ENCODE measurements at regions not wholly inside any gene's neighbourhood (a gene's known extent, or its start where the extent isn't known, plus 50 kb on each side); places are given as distances from the start of the nearest gene placed in this dataset.

DNA sequence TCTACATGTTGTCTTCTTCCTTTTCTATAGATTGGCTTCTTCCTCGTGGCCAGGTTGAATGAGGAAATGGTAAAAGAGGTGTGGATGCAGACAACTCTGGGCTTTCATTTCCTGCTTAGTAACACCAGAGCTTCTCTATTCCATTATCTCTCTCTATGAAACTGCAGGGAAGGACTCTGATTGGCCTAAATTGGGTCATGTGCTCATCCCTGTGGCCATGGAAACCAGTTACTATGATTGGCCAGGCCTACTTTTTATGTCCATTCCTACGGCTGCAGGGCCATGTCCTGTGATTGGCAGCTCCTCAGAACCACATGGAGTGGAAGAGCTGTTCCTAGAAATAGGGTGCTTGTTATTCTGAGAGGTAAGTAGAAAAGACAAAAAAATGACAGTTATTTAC is 486.9 kb upstream of the ADAMTS9 start:
- TF ChIP-seq, protein P1, sequence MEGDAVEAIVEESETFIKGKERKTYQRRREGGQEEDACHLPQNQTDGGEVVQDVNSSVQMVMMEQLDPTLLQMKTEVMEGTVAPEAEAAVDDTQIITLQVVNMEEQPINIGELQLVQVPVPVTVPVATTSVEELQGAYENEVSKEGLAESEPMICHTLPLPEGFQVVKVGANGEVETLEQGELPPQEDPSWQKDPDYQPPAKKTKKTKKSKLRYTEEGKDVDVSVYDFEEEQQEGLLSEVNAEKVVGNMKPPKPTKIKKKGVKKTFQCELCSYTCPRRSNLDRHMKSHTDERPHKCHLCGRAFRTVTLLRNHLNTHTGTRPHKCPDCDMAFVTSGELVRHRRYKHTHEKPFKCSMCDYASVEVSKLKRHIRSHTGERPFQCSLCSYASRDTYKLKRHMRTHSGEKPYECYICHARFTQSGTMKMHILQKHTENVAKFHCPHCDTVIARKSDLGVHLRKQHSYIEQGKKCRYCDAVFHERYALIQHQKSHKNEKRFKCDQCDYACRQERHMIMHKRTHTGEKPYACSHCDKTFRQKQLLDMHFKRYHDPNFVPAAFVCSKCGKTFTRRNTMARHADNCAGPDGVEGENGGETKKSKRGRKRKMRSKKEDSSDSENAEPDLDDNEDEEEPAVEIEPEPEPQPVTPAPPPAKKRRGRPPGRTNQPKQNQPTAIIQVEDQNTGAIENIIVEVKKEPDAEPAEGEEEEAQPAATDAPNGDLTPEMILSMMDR (IDR thresholded peaks at IDR 0.05), result no peak
- no peak for TF ChIP-seq POLR2A (IDR thresholded peaks at IDR 0.05)
- no peak for TF ChIP-seq POLR2AphosphoS5 (IDR thresholded peaks at IDR 0.05)
